Sigmoid colon (tissue), 6 donors: ENCODE measurements at regions not wholly inside any gene's neighbourhood (a gene's known extent, or its start where the extent isn't known, plus 50 kb on each side); places are given as distances from the start of the nearest gene placed in this dataset.
A peak's percentile ranks its signal among the peaks of the same experiment; 100 is the strongest.

Experiments
- DNase-seq: peaks from one replicate; pipeline ENCODE4 v3.0.0-alpha.2; 2019
- H3K27ac ChIP-seq, 4 donors: fragments of 200-600 bp; sonication (generic); one replicate each; pipeline ENCODE4 v1.5.1; 2016 to 2019; ENCODE audit warnings: mild to moderate bottlenecking in 1 of 4
- H3K27me3 ChIP-seq, 3 donors: fragments of 200-600 bp; sonication (generic); one replicate each; pipeline ENCODE4 v1.5.1; 2019; ENCODE audit warnings: mild to moderate bottlenecking in 1 of 3
- H3K36me3 ChIP-seq, 4 donors: fragments of 200-600 bp; sonication (generic); one replicate each; pipeline ENCODE4 v1.5.1; 2016 to 2019
- H3K4me1 ChIP-seq, 4 donors: fragments of 200-600 bp; sonication (generic); one replicate each; pipeline ENCODE4 v1.5.1; 2017 to 2019
- H3K4me3 ChIP-seq, 4 donors: fragments of 200-600 bp; sonication (generic); one replicate each; pipeline ENCODE4 v1.5.1; 2017 to 2019; ENCODE audit warnings: mild to moderate bottlenecking in 2 of 4, moderate library complexity in 1 of 4
- H3K9me3 ChIP-seq, 4 donors: fragments of 200-600 bp in 3 of 4; sonication (generic) in 3 of 4; one replicate each; pipeline versions ENCODE4 v1.5.1 to v1.6.1; 2013 to 2019
- EP300 ChIP-seq, 4 donors: sonication (generic); formaldehyde crosslinking; IDR thresholded peaks; one replicate each; pipeline ENCODE4 v1.6.1; 2017; ENCODE audit warnings: antibody characterized with exemption in 4 of 4
- POLR2A ChIP-seq, 2 donors: fragments of 450-650 bp; IDR thresholded peaks; one replicate each; pipeline ENCODE4 v1.6.1; 2016; ENCODE audit warnings: antibody characterized with exemption in 2 of 2, mild to moderate bottlenecking in 2 of 2, moderate library complexity in 2 of 2
- POLR2AphosphoS5 ChIP-seq, 4 donors: sonication (generic); formaldehyde crosslinking; IDR thresholded peaks; one replicate each; pipeline ENCODE4 v1.6.1; 2017; ENCODE audit warnings: antibody characterized with exemption in 4 of 4
- WGBS, 2 donors: extraction: QIAGEN DNeasy Blood & Tissue Kit; methylation state at CpG; one replicate each; pipeline ENCODE4 v1.1.7; 2013; 5-methylcytosine and 5-hydroxymethylcytosine counted together
- intact Hi-C: fragments of 100-400 bp; cut with DNase I; formaldehyde crosslinking; loops from one replicate; pipeline ENCODE4 v1.15.1; 2023
- TF ChIP-seq, protein P1 (sequence below), 4 experiments: fragments of 450-650 bp in 3 of 4; fragments of 200-600 bp in 1 of 4; IDR thresholded peaks; one replicate each; pipeline ENCODE4 v1.5.1; 2016 to 2019; ENCODE audit warnings: antibody characterized with exemption in 4 of 4, mild to moderate bottlenecking in 3 of 4, moderate library complexity in 2 of 4
- donor health status: healthy with polysubstance abuse.
- donor health status: healthy.

DNA sequence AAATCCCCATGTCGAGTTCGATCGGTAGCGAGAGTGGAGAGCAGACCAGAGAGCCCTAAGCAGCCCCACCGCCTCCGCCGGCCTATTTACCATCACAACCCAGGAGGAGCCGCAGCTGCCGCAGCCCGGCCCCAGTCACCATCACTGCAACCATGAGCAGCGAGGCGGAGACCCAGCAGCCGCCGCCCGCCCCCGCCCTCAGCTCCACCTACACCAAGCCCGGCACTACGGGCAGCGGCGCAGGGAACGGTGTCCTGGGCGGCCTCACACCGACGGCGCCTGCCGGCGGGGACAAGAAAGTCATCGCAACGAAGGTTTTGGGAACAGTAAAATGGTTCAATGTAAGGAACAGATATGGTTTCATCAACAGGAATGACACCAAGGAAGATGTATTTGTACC lies 89.5 kb upstream of the TPM1 start:
- no peaks in the 10 kb centered on the region for H3K27me3 ChIP-seq
- 33 to 44% methylated on average over 29 of the region's 29 CpGs for WGBS, 2 donors
- H3K36me3 ChIP-seq = no peaks in the 10 kb centered on the region
- TF ChIP-seq POLR2AphosphoS5 (IDR thresholded peaks at IDR 0.05) = no peak
- no peak for TF ChIP-seq POLR2A (IDR thresholded peaks at IDR 0.05)
- TF ChIP-seq, protein P1, sequence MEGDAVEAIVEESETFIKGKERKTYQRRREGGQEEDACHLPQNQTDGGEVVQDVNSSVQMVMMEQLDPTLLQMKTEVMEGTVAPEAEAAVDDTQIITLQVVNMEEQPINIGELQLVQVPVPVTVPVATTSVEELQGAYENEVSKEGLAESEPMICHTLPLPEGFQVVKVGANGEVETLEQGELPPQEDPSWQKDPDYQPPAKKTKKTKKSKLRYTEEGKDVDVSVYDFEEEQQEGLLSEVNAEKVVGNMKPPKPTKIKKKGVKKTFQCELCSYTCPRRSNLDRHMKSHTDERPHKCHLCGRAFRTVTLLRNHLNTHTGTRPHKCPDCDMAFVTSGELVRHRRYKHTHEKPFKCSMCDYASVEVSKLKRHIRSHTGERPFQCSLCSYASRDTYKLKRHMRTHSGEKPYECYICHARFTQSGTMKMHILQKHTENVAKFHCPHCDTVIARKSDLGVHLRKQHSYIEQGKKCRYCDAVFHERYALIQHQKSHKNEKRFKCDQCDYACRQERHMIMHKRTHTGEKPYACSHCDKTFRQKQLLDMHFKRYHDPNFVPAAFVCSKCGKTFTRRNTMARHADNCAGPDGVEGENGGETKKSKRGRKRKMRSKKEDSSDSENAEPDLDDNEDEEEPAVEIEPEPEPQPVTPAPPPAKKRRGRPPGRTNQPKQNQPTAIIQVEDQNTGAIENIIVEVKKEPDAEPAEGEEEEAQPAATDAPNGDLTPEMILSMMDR (IDR thresholded peaks at IDR 0.05) = no peak
- TF ChIP-seq EP300 (IDR thresholded peaks at IDR 0.05) = no peak
- peaks cover 0 to 10% (median 3%) of the 10 kb centered on the region in 4 donors for H3K4me1 ChIP-seq
- intact Hi-C loops = no loop called here
- H3K27ac ChIP-seq = no peak overlapping the region
- no peak for DNase-seq
- H3K9me3 ChIP-seq = no peaks in the 10 kb centered on the region
- no peak overlapping the region for H3K4me3 ChIP-seq

- intact Hi-C loops = no loop called here
- Histone ChIP-seq H3K36me3 (no peaks in the 10 kb centered on the region), H3K9me3 (no peaks in the 10 kb centered on the region), H3K4me3 (no peak overlapping the region), H3K4me1 (peaks cover 0 to 15% (median 8%) of the 10 kb centered on the region in 4 donors), H3K27ac (no peak overlapping the region), H3K27me3 (no peaks in the 10 kb centered on the region)
- 90 to 95% methylated on average over 24 of the region's 24 CpGs for WGBS, 2 donors
- no peak for DNase-seq
- TF ChIP-seq POLR2A (IDR thresholded peaks at IDR 0.05) (no peak), EP300 (IDR thresholded peaks at IDR 0.05) (no peak), POLR2AphosphoS5 (IDR thresholded peaks at IDR 0.05) (no peak)
- TF ChIP-seq, protein P1 (IDR thresholded peaks at IDR 0.05) = no peak
Observed at GRCh38 chr15:62953496-62954045, 89.0 kb upstream of the TPM1 start.

DNA sequence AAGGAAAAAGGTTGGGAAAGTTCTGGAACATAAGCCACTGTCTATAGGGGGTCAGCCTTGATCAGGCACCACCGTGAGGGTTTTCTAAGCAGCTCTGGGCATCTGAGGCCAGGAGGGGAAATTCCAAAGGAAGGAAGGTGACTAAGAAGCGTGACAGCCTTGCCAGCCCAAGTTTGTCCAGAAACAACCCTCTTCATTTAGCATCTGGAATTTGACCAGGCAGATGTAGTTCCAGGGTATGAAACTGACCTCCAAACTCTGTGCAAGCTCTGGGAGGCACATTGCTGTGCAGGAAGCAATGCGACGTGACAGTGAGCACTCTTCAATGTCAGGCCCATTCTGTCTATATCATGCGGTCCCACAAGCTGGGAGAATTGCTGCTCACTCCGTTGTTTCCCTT lies 85.4 kb upstream of the TPM1 start:
- H3K4me3 ChIP-seq = no peak overlapping the region
- H3K27me3 ChIP-seq = no peaks in the 10 kb centered on the region
- TF ChIP-seq, protein P1 (IDR thresholded peaks at IDR 0.05) = no peak
- no peak for TF ChIP-seq POLR2AphosphoS5 (IDR thresholded peaks at IDR 0.05)
- TF ChIP-seq POLR2A (IDR thresholded peaks at IDR 0.05) = no peak
- no peak for TF ChIP-seq EP300 (IDR thresholded peaks at IDR 0.05)
- H3K4me1 ChIP-seq = peaks cover 0 to 22% (median 14%) of the 10 kb centered on the region in 4 donors
- intact Hi-C loops = no loop called here
- DNase-seq = no peak
- H3K36me3 ChIP-seq = no peaks in the 10 kb centered on the region
- 70 to 88% methylated on average over 6 of the region's 6 CpGs for WGBS, 2 donors
- H3K27ac ChIP-seq = no peak overlapping the region
- no peaks in the 10 kb centered on the region for H3K9me3 ChIP-seq

- TF ChIP-seq POLR2AphosphoS5 (IDR thresholded peaks at IDR 0.05) (peak in 2 of 4 donors; percentile 5 to 47), POLR2A (IDR thresholded peaks at IDR 0.05) (no peak)
- H3K27me3 ChIP-seq = no peaks in the 10 kb centered on the region
- intact Hi-C loops = no loop called here
- H3K27ac ChIP-seq = peak overlapping the region in 3 of 4 donors; percentile 52 to 67 (median 55)
- no peak overlapping the region for H3K4me3 ChIP-seq
- WGBS, 2 donors = 77 to 82% methylated on average over 7 of the region's 7 CpGs
- H3K4me1 ChIP-seq = peaks cover 0 to 22% (median 14%) of the 10 kb centered on the region in 4 donors
- no peaks in the 10 kb centered on the region for H3K9me3 ChIP-seq
- DNase-seq = peak; percentile 72
- no peaks in the 10 kb centered on the region for H3K36me3 ChIP-seq
Observed at GRCh38 chr15:62958528-62959363, 83.8 kb upstream of the TPM1 start.

DNA sequence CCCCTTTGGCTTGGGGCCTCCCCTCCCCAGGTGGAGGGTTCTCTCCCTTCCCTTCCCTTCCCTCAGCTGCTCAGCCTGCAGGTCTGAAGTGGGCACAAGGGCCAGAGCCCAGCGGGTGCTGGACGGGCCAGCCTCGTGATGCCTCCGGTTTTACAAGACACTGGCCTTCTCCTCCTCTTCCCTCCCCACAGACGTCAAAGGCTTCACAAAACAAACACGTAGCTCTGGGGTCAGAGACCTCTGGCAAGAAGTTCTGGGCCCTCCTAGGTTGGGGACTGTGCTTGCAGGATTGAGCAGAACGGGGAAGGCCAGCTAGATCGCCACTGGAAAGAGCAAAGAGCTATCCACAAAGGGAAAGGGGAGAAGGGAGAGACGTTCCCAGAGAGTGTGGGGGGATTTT lies 81.4 kb upstream of the TPM1 start:
- TF ChIP-seq, protein P1 (IDR thresholded peaks at IDR 0.05) = no peak
- TF ChIP-seq POLR2AphosphoS5 (IDR thresholded peaks at IDR 0.05) (no peak), POLR2A (IDR thresholded peaks at IDR 0.05) (no peak), EP300 (IDR thresholded peaks at IDR 0.05) (no peak)
- Histone ChIP-seq H3K4me1 (peaks cover 0 to 22% (median 14%) of the 10 kb centered on the region in 4 donors), H3K4me3 (no peak overlapping the region), H3K27ac (no peak overlapping the region), H3K9me3 (no peaks in the 10 kb centered on the region), H3K36me3 (no peaks in the 10 kb centered on the region), H3K27me3 (no peaks in the 10 kb centered on the region)
- DNase-seq = no peak
- WGBS, 2 donors = 88 to 89% methylated on average over 9 of the region's 9 CpGs
- intact Hi-C loops = no loop called here
